ENCODE measurements at regions not wholly inside any gene's neighbourhood (a gene's known extent, or its start where the extent isn't known, plus 50 kb on each side); places are given as distances from the start of the nearest gene placed in this dataset.

DNA sequence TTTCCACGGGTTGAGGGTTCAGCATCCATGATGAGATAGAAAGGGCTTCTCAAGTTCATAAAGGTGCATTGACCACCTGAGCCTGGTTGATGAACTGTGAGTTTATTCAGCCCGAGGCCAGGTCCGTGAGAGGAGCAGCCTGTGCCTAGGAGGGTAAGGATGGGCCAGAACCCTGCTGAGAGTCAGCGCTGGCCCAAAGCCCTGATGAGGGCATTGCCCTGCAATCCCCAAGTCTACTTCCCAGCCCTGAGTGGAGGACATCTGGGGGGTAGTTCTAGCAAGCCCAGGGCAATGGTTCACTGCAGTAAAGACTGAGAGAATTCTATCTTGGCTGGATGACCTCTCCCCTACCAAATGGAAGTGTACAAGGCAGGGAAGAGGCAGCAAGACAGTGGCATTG lies 123.3 kb upstream of the NXT1 start:
- Histone ChIP-seq H3K27me3 (ENCODE audit: control insufficient read depth in 3 of 3, insufficient read depth in 3 of 3, low read length in 3 of 3) (peaks cover 0 to under 1% (median 0%) of the 10 kb centered on the region in 3 donors), H3K36me3 (ENCODE audit: control insufficient read depth in 3 of 3, insufficient read depth in 2 of 3, low read depth in 1 of 3, low read length in 3 of 3) (no peaks in the 10 kb centered on the region), H3K27ac (ENCODE audit: low read depth in 1 of 3, low read length in 2 of 3) (peak overlapping the region in 1 of 3 donors; percentile 13), H3K4me1 (ENCODE audit: control insufficient read depth in 3 of 3, insufficient read depth in 2 of 3, low read depth in 1 of 3, low read length in 2 of 3) (peaks cover 0 to 4% (median 0%) of the 10 kb centered on the region in 3 donors), H3K4me3 (ENCODE audit: low read depth in 1 of 3, low read length in 3 of 3) (no peak overlapping the region), H3K9me3 (ENCODE audit: control insufficient read depth in 2 of 2, insufficient read depth in 1 of 2, low read depth in 1 of 2, low read length in 1 of 2) (peaks cover 0 to 18% of the 10 kb centered on the region in 2 donors)
- 73 to 83% (median 75%) methylated on average over 4 of the region's 4 CpGs for WGBS, 3 donors
- no peak for FAIRE-seq
- no peak for DNase-seq

- H3K27ac ChIP-seq (ENCODE audit: low read depth in 1 of 3, low read length in 2 of 3), result peak overlapping the region in 1 of 3 donors; percentile 31
- 64 to 83% (median 65%) methylated on average over 2 of the region's 2 CpGs for WGBS, 3 donors
- no peak for FAIRE-seq
Observed at GRCh38 chr20:23226612-23227265, 123.9 kb upstream of the NXT1 start.

GRCh38 chr20:23225407-23226060 lies 125.1 kb upstream of the NXT1 start:
- Histone ChIP-seq H3K36me3 (ENCODE audit: control insufficient read depth in 3 of 3, insufficient read depth in 2 of 3, low read depth in 1 of 3, low read length in 3 of 3) (no peaks in the 10 kb centered on the region), H3K4me1 (ENCODE audit: control insufficient read depth in 3 of 3, insufficient read depth in 2 of 3, low read depth in 1 of 3, low read length in 2 of 3) (peaks cover 0 to 4% (median 0%) of the 10 kb centered on the region in 3 donors), H3K4me3 (ENCODE audit: low read depth in 1 of 3, low read length in 3 of 3) (no peak overlapping the region), H3K9me3 (ENCODE audit: control insufficient read depth in 2 of 2, insufficient read depth in 1 of 2, low read depth in 1 of 2, low read length in 1 of 2) (peaks cover 0 to 15% of the 10 kb centered on the region in 2 donors), H3K27me3 (ENCODE audit: control insufficient read depth in 3 of 3, insufficient read depth in 3 of 3, low read length in 3 of 3) (peaks cover 0 to 2% (median 0%) of the 10 kb centered on the region in 3 donors), H3K27ac (ENCODE audit: low read depth in 1 of 3, low read length in 2 of 3) (peak overlapping the region in 1 of 3 donors; percentile 55)
- FAIRE-seq (no peak), DNase-seq (peak; percentile 15 to 18)
- 22 to 48% (median 27%) methylated on average over 6 of the region's 6 CpGs for WGBS, 3 donors

More at GRCh38 chr20:23226612-23227265, 123.9 kb upstream of the NXT1 start:
- Histone ChIP-seq H3K4me3 (ENCODE audit: low read depth in 1 of 3, low read length in 3 of 3) (no peak overlapping the region), H3K4me1 (ENCODE audit: control insufficient read depth in 3 of 3, insufficient read depth in 2 of 3, low read depth in 1 of 3, low read length in 2 of 3) (peaks cover 0 to 4% (median 0%) of the 10 kb centered on the region in 3 donors), H3K9me3 (ENCODE audit: control insufficient read depth in 2 of 2, insufficient read depth in 1 of 2, low read depth in 1 of 2, low read length in 1 of 2) (peaks cover 0 to 15% of the 10 kb centered on the region in 2 donors), H3K27me3 (ENCODE audit: control insufficient read depth in 3 of 3, insufficient read depth in 3 of 3, low read length in 3 of 3) (peaks cover 0 to 2% (median 0%) of the 10 kb centered on the region in 3 donors), H3K36me3 (ENCODE audit: control insufficient read depth in 3 of 3, insufficient read depth in 2 of 3, low read depth in 1 of 3, low read length in 3 of 3) (no peaks in the 10 kb centered on the region)
- no peak for DNase-seq

DNA sequence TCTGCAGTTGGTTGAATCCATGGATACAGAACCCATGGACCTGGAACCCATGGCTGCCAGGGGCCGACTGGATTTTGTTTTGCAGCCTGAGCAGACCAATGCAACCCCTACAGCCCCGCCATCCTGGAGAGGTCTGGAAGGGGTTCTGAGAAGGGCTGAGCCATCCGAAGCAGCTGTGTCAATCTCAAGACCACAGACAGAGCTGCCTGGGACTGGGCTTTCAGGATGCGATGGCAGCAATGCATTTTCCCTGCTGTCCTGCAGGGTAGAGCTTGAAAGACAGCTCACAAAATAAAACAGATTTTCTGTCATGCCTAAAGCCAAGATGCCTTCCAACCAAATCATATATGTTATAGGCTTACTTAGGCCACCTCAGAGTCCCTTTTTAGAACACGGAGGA lies 125.8 kb upstream of the NXT1 start:
- peaks cover 0 to 2% (median 0%) of the 10 kb centered on the region in 3 donors for H3K27me3 ChIP-seq (ENCODE audit: control insufficient read depth in 3 of 3, insufficient read depth in 3 of 3, low read length in 3 of 3)
- peaks cover 0 to 4% (median 0%) of the 10 kb centered on the region in 3 donors for H3K4me1 ChIP-seq (ENCODE audit: control insufficient read depth in 3 of 3, insufficient read depth in 2 of 3, low read depth in 1 of 3, low read length in 2 of 3)
- H3K9me3 ChIP-seq (ENCODE audit: control insufficient read depth in 2 of 2, insufficient read depth in 1 of 2, low read depth in 1 of 2, low read length in 1 of 2), result peaks cover 0 to 15% of the 10 kb centered on the region in 2 donors
- DNase-seq (no peak), FAIRE-seq (no peak)
- H3K27ac ChIP-seq (ENCODE audit: low read depth in 1 of 3, low read length in 2 of 3), result no peak overlapping the region
- no peaks in the 10 kb centered on the region for H3K36me3 ChIP-seq (ENCODE audit: control insufficient read depth in 3 of 3, insufficient read depth in 2 of 3, low read depth in 1 of 3, low read length in 3 of 3)
- H3K4me3 ChIP-seq (ENCODE audit: low read depth in 1 of 3, low read length in 3 of 3), result no peak overlapping the region
- 83 to 91% (median 88%) methylated on average over 5 of the region's 5 CpGs for WGBS, 3 donors

DNA sequence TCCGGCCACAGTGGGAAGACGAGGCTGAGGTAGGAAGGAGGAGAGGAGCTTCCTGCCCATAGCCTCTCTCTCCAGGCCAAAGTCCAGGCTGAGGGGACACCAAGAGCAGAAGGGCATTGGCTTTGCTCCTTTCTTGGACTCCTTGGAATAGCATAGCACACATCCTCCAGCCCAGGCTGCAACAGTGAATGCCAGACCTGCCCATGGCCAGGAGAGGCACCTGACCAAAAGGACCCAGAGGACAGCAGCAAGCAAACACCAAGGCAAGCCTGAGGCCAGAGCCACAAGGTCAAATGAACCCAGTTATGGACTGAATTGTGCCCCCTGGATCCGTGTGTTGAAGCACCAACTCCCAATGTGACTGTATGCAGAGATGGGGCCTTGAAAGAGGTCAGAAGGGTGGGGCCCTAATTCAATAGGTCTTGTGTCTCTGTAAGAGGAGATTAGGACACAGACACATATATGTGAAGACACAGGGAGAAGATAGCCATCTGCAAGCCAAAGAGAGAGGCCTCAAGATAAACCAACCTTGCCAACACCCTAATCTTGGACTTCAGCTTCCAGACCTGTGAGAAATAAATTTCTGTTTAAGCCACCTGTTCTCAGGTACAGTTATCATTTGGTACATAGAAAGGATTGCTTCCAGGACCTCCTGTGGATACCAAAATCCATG lies 126.5 kb upstream of the NXT1 start:
- Histone ChIP-seq H3K9me3 (ENCODE audit: control insufficient read depth in 2 of 2, insufficient read depth in 1 of 2, low read depth in 1 of 2, low read length in 1 of 2) (peaks cover 0 to 15% of the 10 kb centered on the region in 2 donors), H3K4me1 (ENCODE audit: control insufficient read depth in 3 of 3, insufficient read depth in 2 of 3, low read depth in 1 of 3, low read length in 2 of 3) (peaks cover 0 to 4% (median 0%) of the 10 kb centered on the region in 3 donors), H3K27ac (ENCODE audit: low read depth in 1 of 3, low read length in 2 of 3) (no peak overlapping the region), H3K36me3 (ENCODE audit: control insufficient read depth in 3 of 3, insufficient read depth in 2 of 3, low read depth in 1 of 3, low read length in 3 of 3) (no peaks in the 10 kb centered on the region), H3K27me3 (ENCODE audit: control insufficient read depth in 3 of 3, insufficient read depth in 3 of 3, low read length in 3 of 3) (peaks cover 0 to 2% (median 0%) of the 10 kb centered on the region in 3 donors), H3K4me3 (ENCODE audit: low read depth in 1 of 3, low read length in 3 of 3) (no peak overlapping the region)
- FAIRE-seq (no peak), DNase-seq (no peak)
- 77 to 78% (median 77%) methylated on average over 3 of the region's 3 CpGs for WGBS, 3 donors

GRCh38 chr20:23222531-23223200 lies 127.9 kb upstream of the NXT1 start:
- FAIRE-seq, result no peak
- Histone ChIP-seq H3K27ac (ENCODE audit: low read depth in 1 of 3, low read length in 2 of 3) (no peak overlapping the region), H3K36me3 (ENCODE audit: control insufficient read depth in 3 of 3, insufficient read depth in 2 of 3, low read depth in 1 of 3, low read length in 3 of 3) (no peaks in the 10 kb centered on the region), H3K4me1 (ENCODE audit: control insufficient read depth in 3 of 3, insufficient read depth in 2 of 3, low read depth in 1 of 3, low read length in 2 of 3) (peaks cover 0 to 4% (median 0%) of the 10 kb centered on the region in 3 donors), H3K4me3 (ENCODE audit: low read depth in 1 of 3, low read length in 3 of 3) (no peak overlapping the region), H3K27me3 (ENCODE audit: control insufficient read depth in 3 of 3, insufficient read depth in 3 of 3, low read length in 3 of 3) (peaks cover 0 to 2% (median 0%) of the 10 kb centered on the region in 3 donors), H3K9me3 (ENCODE audit: control insufficient read depth in 2 of 2, insufficient read depth in 1 of 2, low read depth in 1 of 2, low read length in 1 of 2) (peaks cover 0 to 15% of the 10 kb centered on the region in 2 donors)
- no peak for DNase-seq
- WGBS, 3 donors, result 80 to 87% (median 82%) methylated on average over 4 of the region's 4 CpGs

GRCh38 chr20:23217023-23217422 lies 130.9 kb upstream of the CD93 start:
- no peak for FAIRE-seq
- H3K4me3 ChIP-seq (ENCODE audit: low read depth in 1 of 3, low read length in 3 of 3), result no peak overlapping the region
- no peak for DNase-seq
- H3K4me1 ChIP-seq (ENCODE audit: control insufficient read depth in 3 of 3, insufficient read depth in 2 of 3, low read depth in 1 of 3, low read length in 2 of 3), result no peaks in the 10 kb centered on the region
- no peak overlapping the region for H3K27ac ChIP-seq (ENCODE audit: low read depth in 1 of 3, low read length in 2 of 3)
- H3K36me3 ChIP-seq (ENCODE audit: control insufficient read depth in 3 of 3, insufficient read depth in 2 of 3, low read depth in 1 of 3, low read length in 3 of 3), result no peaks in the 10 kb centered on the region
- H3K9me3 ChIP-seq (ENCODE audit: control insufficient read depth in 2 of 2, insufficient read depth in 1 of 2, low read depth in 1 of 2, low read length in 1 of 2), result no peaks in the 10 kb centered on the region
- H3K27me3 ChIP-seq (ENCODE audit: control insufficient read depth in 3 of 3, insufficient read depth in 3 of 3, low read length in 3 of 3), result no peaks in the 10 kb centered on the region
- WGBS, 3 donors, result 73 to 90% (median 87%) methylated on average over 2 of the region's 2 CpGs
